HEK293T (cell line): ENCODE measurements at regions not wholly inside any gene's neighbourhood (a gene's known extent, or its start where the extent isn't known, plus 50 kb on each side); places are given as distances from the start of the nearest gene placed in this dataset.

Experiments
- CTBP1 ChIP-seq: fragments of 450-650 bp; IDR thresholded peaks from 2 replicates; pipeline ENCODE4 v1.6.1; 2016; ENCODE audit warnings: borderline replicate concordance
- FOXK2 ChIP-seq: fragments of 450-650 bp; IDR thresholded peaks from 2 replicates; pipeline ENCODE4 v1.6.1; 2016; ENCODE audit warnings: mild to moderate bottlenecking
- L3MBTL2 ChIP-seq: fragments of 450-650 bp; conservative IDR thresholded peaks from 2 replicates; pipeline ENCODE4 v1.6.1; 2016; ENCODE audit warnings: mild to moderate bottlenecking
- NFRKB ChIP-seq: fragments of 450-650 bp; IDR thresholded peaks from 2 replicates; pipeline ENCODE4 v1.6.1; 2016; ENCODE audit warnings: mild to moderate bottlenecking, moderate library complexity
- SP1 ChIP-seq: fragments of 450-650 bp; IDR thresholded peaks from 2 replicates; pipeline ENCODE4 v1.6.1; 2017
- SUZ12 ChIP-seq: fragments of 450-650 bp; IDR thresholded peaks from 2 replicates; pipeline ENCODE4 v1.6.1; 2016; ENCODE audit warnings: mild to moderate bottlenecking

- no peak for TF ChIP-seq NFRKB
- TF ChIP-seq FOXK2: no peak
- no peak for TF ChIP-seq SP1
- no peak for TF ChIP-seq L3MBTL2
- no peak for TF ChIP-seq CTBP1
- TF ChIP-seq SUZ12: no peak
These were observed 531.5 kb downstream of the COL12A1 start for GRCh38 chr6:74674377-74674776.
